ENCODE measurements at regions not wholly inside any gene's neighbourhood (a gene's known extent, or its start where the extent isn't known, plus 50 kb on each side); places are given as distances from the start of the nearest gene placed in this dataset.

DNA sequence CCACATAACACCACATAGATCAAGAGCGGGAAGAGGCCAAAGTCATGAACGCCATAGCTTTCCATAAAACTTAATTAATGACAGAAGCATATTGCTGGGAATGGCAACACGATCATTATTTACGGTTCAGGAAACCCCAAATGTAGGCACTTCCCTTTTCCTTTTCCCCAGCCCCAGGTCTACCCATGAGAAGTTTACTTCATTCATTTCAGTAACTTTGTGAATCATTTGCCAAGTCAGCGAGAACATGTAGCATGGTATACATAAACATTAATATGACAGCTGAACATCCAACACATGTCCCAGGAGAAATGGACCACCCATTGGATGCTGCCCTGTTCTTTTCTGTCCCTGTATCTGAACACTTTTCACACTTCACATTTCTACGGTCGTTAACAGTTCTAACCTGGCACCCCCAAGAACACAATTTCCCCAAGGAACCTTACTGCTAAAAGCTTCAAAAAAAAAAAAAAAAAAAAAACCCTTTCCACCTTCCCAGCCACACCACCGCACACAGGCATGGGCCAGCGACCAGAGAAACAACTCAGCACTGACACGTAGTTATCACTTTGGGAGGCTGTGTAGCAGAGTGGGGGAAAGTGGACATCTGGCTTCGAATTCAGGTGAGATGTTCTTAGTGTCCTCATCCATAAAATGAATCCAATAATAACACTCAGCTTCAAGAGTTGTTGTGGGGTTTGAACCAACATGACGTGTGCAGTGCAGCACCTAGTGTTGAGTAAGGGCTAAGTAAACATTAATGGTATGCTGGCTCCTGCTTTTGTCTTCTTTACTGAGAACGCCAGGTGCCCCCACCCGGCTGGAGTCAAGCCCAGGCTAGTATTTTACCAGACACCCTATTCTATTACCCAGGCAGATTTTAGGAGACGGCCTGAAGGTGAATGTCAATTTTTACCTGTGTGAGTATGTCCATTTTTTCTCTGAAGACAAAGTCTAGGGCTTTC lies 371.5 kb downstream of the LNPK start:
- Histone ChIP-seq H3K4me3 (ENCODE audit: insufficient read depth, low read depth, low read length, poor library complexity, severe bottlenecking) (no peak overlapping the region), H3K36me3 (ENCODE audit: control insufficient read depth, insufficient read depth, low read length) (no peaks in the 10 kb centered on the region), H3K4me1 (ENCODE audit: control insufficient read depth, insufficient read depth, low read length, poor library complexity, severe bottlenecking) (no peaks in the 10 kb centered on the region), H3K27me3 (replicated peaks; ENCODE audit: control insufficient read depth, insufficient read depth, low read length, poor library complexity, severe bottlenecking) (no peaks in the 10 kb centered on the region), H3K27ac (ENCODE audit: insufficient read depth, low read length, poor library complexity, severe bottlenecking) (no peak overlapping the region), H3K9me3 (ENCODE audit: control insufficient read depth, low read length) (no peaks in the 10 kb centered on the region)
- DNase-seq = no peak

DNA sequence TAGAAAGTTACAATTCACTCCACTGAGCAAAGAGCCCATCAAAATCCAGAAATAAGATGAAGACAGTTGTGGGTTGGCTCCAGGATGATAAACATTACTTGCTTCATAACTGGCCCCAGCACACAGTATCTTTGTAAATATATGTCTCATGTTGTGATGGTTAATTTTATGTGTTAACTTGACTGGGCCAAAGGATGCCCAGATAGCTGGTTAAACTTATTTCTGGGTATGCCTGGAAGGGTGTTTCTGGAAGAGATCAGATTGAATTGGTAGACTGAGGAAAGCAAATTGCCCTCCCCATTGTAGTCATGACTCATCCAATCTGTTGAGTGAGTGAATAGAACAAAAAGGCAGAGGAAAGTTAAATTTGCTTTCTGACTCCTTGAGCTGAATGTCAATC lies 373.8 kb downstream of the LNPK start:
- no peaks in the 10 kb centered on the region for H3K36me3 ChIP-seq (ENCODE audit: control insufficient read depth, insufficient read depth, low read length)
- no peak overlapping the region for H3K4me3 ChIP-seq (ENCODE audit: insufficient read depth, low read depth, low read length, poor library complexity, severe bottlenecking)
- no peaks in the 10 kb centered on the region for H3K4me1 ChIP-seq (ENCODE audit: control insufficient read depth, insufficient read depth, low read length, poor library complexity, severe bottlenecking)
- no peak for DNase-seq
- H3K27ac ChIP-seq (ENCODE audit: insufficient read depth, low read length, poor library complexity, severe bottlenecking) = no peak overlapping the region
- no peaks in the 10 kb centered on the region for H3K9me3 ChIP-seq (ENCODE audit: control insufficient read depth, low read length)
- no peaks in the 10 kb centered on the region for H3K27me3 ChIP-seq (replicated peaks; ENCODE audit: control insufficient read depth, insufficient read depth, low read length, poor library complexity, severe bottlenecking)

DNA sequence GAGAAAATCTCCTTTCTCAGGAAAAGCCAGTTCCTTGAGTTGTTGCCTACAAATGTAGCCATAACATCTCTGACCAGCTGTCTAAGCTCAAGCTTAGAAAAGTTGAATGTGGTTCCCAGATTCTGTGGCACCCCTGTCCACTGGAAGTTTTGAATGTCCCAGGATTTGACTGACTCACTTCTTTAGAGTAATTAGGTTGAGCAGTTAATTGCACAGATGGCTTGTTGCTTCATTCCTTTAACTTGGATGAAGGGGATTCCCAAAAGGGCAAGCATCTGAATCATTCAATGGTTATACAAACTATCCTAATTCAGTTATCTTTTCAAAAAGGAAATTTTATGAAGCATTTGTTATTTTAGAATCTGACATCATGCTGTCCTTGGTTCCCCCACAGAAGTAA lies 374.7 kb downstream of the LNPK start:
- H3K36me3 ChIP-seq (ENCODE audit: control insufficient read depth, insufficient read depth, low read length) = no peaks in the 10 kb centered on the region
- no peak overlapping the region for H3K27ac ChIP-seq (ENCODE audit: insufficient read depth, low read length, poor library complexity, severe bottlenecking)
- H3K9me3 ChIP-seq (ENCODE audit: control insufficient read depth, low read length) = no peaks in the 10 kb centered on the region
- no peak overlapping the region for H3K4me3 ChIP-seq (ENCODE audit: insufficient read depth, low read depth, low read length, poor library complexity, severe bottlenecking)
- no peak for DNase-seq
- no peaks in the 10 kb centered on the region for H3K27me3 ChIP-seq (replicated peaks; ENCODE audit: control insufficient read depth, insufficient read depth, low read length, poor library complexity, severe bottlenecking)
- H3K4me1 ChIP-seq (ENCODE audit: control insufficient read depth, insufficient read depth, low read length, poor library complexity, severe bottlenecking) = no peaks in the 10 kb centered on the region

DNA sequence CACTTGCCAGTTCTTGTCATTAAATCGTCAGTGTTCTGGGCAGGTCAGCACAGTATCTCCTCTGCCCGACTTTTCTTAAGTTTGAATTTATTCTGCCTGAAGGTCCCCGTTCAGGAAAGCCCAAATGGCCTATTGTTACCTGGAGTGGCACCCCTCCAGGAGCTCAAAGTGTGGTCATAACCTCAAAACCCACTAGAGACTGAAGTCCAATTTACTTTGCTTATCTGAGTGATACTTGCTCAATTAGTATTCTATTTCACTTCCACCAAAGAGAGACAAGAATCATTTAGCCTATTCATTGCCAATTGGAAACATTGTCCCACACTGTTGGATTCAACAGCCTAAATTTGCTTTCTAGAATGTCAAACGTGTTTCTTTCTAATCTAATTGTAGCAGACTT lies 375.3 kb downstream of the LNPK start:
- no peak for DNase-seq
- no peaks in the 10 kb centered on the region for H3K27me3 ChIP-seq (replicated peaks; ENCODE audit: control insufficient read depth, insufficient read depth, low read length, poor library complexity, severe bottlenecking)

DNA sequence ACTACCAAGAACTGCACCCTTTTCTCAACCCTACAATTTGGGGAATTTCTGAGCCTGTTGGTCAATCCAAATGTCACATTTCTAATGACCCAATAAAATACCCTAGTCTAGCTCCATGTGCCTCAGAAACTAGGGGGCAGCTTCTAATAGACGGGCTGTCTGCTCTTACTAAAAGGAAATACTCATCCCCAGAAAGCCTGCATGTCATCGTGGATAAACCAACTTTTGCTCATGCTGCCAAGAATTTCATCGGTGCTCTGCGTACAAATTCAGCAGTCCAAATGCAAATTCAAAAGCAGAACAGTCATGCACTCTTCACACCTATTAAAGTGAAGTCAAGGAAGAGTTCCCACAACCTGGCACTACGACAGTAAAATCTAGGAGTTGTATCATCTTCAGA lies 377.3 kb downstream of the LNPK start:
- H3K27ac ChIP-seq (ENCODE audit: insufficient read depth, low read length, poor library complexity, severe bottlenecking) = no peak overlapping the region
- no peaks in the 10 kb centered on the region for H3K4me1 ChIP-seq (ENCODE audit: control insufficient read depth, insufficient read depth, low read length, poor library complexity, severe bottlenecking)
- no peak overlapping the region for H3K4me3 ChIP-seq (ENCODE audit: insufficient read depth, low read depth, low read length, poor library complexity, severe bottlenecking)
- no peaks in the 10 kb centered on the region for H3K9me3 ChIP-seq (ENCODE audit: control insufficient read depth, low read length)
- H3K27me3 ChIP-seq (replicated peaks; ENCODE audit: control insufficient read depth, insufficient read depth, low read length, poor library complexity, severe bottlenecking) = no peaks in the 10 kb centered on the region
- H3K36me3 ChIP-seq (ENCODE audit: control insufficient read depth, insufficient read depth, low read length) = no peaks in the 10 kb centered on the region
- DNase-seq = no peak

More for the DNA sequence above, 375.3 kb downstream of the LNPK start:
- H3K4me1 ChIP-seq (ENCODE audit: control insufficient read depth, insufficient read depth, low read length, poor library complexity, severe bottlenecking) = no peaks in the 10 kb centered on the region
- H3K36me3 ChIP-seq (ENCODE audit: control insufficient read depth, insufficient read depth, low read length) = no peaks in the 10 kb centered on the region
- H3K27ac ChIP-seq (ENCODE audit: insufficient read depth, low read length, poor library complexity, severe bottlenecking) = no peak overlapping the region
- H3K9me3 ChIP-seq (ENCODE audit: control insufficient read depth, low read length) = no peaks in the 10 kb centered on the region
- H3K4me3 ChIP-seq (ENCODE audit: insufficient read depth, low read depth, low read length, poor library complexity, severe bottlenecking) = no peak overlapping the region

DNA sequence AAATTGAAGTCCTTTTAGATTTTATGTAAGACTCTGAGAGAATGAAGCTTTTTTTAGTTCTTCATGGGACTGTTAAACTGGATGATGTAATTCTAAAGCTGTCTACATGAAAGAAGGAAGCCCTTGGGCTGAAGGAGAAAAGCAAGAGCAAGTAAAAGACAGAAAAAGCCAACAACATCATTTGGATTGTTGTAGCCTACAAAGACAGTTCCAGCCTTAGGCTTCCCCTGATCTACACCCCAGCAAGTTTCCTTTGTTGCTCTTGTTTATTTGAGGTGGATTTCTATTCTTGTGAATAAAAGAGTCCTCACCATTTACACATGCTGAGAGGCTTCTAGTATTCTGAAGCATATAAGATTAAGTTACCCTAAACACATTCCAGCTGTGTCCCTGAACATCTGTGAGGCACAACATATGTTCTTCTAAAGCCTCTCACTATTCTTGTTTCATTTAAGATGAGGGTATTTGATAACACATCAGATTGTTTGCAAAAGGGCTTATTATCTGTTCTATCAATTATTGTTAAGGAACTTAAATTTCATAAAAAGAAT lies 377.8 kb downstream of the LNPK start:
- Histone ChIP-seq H3K4me1 (ENCODE audit: control insufficient read depth, insufficient read depth, low read length, poor library complexity, severe bottlenecking) (no peaks in the 10 kb centered on the region), H3K27me3 (replicated peaks; ENCODE audit: control insufficient read depth, insufficient read depth, low read length, poor library complexity, severe bottlenecking) (no peaks in the 10 kb centered on the region), H3K27ac (ENCODE audit: insufficient read depth, low read length, poor library complexity, severe bottlenecking) (no peak overlapping the region), H3K4me3 (ENCODE audit: insufficient read depth, low read depth, low read length, poor library complexity, severe bottlenecking) (no peak overlapping the region), H3K9me3 (ENCODE audit: control insufficient read depth, low read length) (no peaks in the 10 kb centered on the region), H3K36me3 (ENCODE audit: control insufficient read depth, insufficient read depth, low read length) (no peaks in the 10 kb centered on the region)
- DNase-seq = no peak

DNA sequence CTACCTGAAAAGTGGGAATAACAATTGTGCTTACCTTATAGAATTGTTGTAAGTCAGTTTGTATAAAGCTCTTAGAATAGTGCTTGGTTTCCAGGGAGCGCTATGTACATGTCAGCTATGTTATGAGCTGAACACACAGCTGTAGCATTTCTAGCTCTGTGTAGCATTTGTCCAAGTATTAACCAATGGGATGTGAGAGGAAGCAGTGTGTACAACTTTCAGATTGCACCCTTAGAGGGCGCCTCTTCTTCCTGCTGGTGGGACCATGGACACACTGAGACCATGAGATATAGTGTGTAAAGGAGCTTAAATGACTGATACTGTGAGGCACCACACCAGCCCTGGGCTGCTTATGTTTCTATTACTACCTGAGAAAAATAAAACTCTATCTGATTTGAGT lies 380.2 kb downstream of the LNPK start:
- Histone ChIP-seq H3K36me3 (ENCODE audit: control insufficient read depth, insufficient read depth, low read length) (no peaks in the 10 kb centered on the region), H3K27me3 (replicated peaks; ENCODE audit: control insufficient read depth, insufficient read depth, low read length, poor library complexity, severe bottlenecking) (no peaks in the 10 kb centered on the region), H3K9me3 (ENCODE audit: control insufficient read depth, low read length) (no peaks in the 10 kb centered on the region), H3K4me1 (ENCODE audit: control insufficient read depth, insufficient read depth, low read length, poor library complexity, severe bottlenecking) (no peaks in the 10 kb centered on the region), H3K27ac (ENCODE audit: insufficient read depth, low read length, poor library complexity, severe bottlenecking) (no peak overlapping the region), H3K4me3 (ENCODE audit: insufficient read depth, low read depth, low read length, poor library complexity, severe bottlenecking) (no peak overlapping the region)
- DNase-seq = no peak

DNA sequence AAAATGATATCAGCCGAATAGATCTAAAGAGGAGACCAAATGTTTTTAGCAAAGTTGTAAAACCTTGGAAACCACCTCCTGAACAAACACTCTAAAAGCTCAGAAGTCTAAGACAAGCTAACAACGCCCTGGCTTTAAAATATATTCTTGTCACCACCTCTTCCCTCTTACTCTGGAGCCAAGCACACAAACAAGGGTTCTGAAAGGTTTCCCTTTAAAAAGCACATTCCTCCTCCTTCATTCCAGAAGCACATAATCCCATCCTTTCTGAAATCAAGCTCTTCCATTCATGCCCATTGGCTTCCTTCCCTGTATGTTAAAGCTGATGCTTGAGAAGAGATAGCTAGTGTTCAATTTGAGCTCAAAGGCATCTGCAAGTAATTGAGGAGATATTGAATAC lies 382.0 kb downstream of the LNPK start:
- Histone ChIP-seq H3K4me1 (ENCODE audit: control insufficient read depth, insufficient read depth, low read length, poor library complexity, severe bottlenecking) (no peaks in the 10 kb centered on the region), H3K27ac (ENCODE audit: insufficient read depth, low read length, poor library complexity, severe bottlenecking) (no peak overlapping the region), H3K36me3 (ENCODE audit: control insufficient read depth, insufficient read depth, low read length) (no peaks in the 10 kb centered on the region), H3K4me3 (ENCODE audit: insufficient read depth, low read depth, low read length, poor library complexity, severe bottlenecking) (no peak overlapping the region), H3K27me3 (replicated peaks; ENCODE audit: control insufficient read depth, insufficient read depth, low read length, poor library complexity, severe bottlenecking) (no peaks in the 10 kb centered on the region), H3K9me3 (ENCODE audit: control insufficient read depth, low read length) (no peaks in the 10 kb centered on the region)
- no peak for DNase-seq

DNA sequence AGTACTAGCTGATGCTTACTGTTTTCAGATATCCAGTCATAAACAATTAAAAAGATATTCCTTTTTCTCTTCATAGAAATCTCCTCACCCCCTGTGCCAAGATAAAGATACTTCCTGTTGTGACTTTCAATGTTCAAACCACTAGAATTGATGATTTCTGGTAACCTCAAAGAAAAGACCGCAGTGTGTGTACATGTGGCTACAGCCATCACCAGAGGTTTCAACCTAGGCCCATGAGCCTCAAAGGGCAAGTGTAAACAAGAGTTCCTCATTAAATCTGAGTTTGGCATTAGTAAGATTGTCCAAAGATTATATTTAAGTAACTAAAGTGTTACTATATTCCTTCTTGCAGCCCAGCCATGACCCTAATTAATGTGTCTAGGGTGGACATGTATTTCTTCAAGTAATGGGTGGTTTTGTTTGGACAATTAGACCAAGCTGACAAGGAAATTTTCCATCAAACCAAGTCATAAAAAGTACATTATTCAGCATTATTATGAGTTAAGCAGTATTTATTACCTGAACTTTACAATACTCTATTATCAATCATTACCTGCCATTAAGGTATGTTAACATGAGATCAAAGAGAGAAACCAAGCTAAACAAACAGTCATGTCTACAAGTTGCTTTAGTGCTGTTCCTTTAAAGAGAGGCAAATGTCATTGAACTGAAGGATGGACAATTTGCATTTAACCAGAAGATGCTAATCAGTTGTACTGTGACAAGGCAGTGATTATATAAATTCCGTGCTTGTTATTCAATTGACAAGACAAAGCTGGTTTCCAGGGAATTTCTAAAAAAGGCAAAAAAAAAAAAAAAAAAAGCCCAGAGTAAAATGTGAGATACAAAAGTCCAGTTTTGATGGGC lies 382.7 kb downstream of the LNPK start:
- DNase-seq = no peak
- Histone ChIP-seq H3K9me3 (ENCODE audit: control insufficient read depth, low read length) (no peaks in the 10 kb centered on the region), H3K36me3 (ENCODE audit: control insufficient read depth, insufficient read depth, low read length) (no peaks in the 10 kb centered on the region), H3K27ac (ENCODE audit: insufficient read depth, low read length, poor library complexity, severe bottlenecking) (no peak overlapping the region), H3K27me3 (replicated peaks; ENCODE audit: control insufficient read depth, insufficient read depth, low read length, poor library complexity, severe bottlenecking) (no peaks in the 10 kb centered on the region), H3K4me3 (ENCODE audit: insufficient read depth, low read depth, low read length, poor library complexity, severe bottlenecking) (no peak overlapping the region), H3K4me1 (ENCODE audit: control insufficient read depth, insufficient read depth, low read length, poor library complexity, severe bottlenecking) (no peaks in the 10 kb centered on the region)

DNA sequence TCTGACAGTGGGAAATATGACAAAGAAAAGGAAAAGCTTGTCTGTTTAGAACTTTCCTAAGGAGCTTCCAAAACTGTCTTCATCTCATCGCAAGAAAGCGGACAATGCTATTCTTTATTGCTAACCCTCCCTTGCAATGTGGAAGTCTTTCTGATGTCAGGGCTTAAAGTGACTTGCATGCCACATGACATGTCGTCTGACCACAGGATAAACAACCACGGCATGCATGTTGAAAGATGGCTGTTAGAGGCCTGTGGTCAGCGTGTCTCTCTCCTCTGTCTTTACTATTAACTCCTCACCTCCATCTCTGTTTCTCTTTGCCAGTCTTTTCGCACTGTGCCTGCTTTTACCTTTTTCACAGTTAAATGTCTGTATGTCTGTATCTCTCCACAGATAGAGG lies 389.8 kb downstream of the LNPK start:
- Histone ChIP-seq H3K36me3 (ENCODE audit: control insufficient read depth, insufficient read depth, low read length) (no peaks in the 10 kb centered on the region), H3K27ac (ENCODE audit: insufficient read depth, low read length, poor library complexity, severe bottlenecking) (no peak overlapping the region), H3K4me3 (ENCODE audit: insufficient read depth, low read depth, low read length, poor library complexity, severe bottlenecking) (no peak overlapping the region), H3K27me3 (replicated peaks; ENCODE audit: control insufficient read depth, insufficient read depth, low read length, poor library complexity, severe bottlenecking) (no peaks in the 10 kb centered on the region), H3K4me1 (ENCODE audit: control insufficient read depth, insufficient read depth, low read length, poor library complexity, severe bottlenecking) (no peaks in the 10 kb centered on the region), H3K9me3 (ENCODE audit: control insufficient read depth, low read length) (no peaks in the 10 kb centered on the region)
- no peak for DNase-seq
